ENCODE measurements at regions not wholly inside any gene's neighbourhood (a gene's known extent, or its start where the extent isn't known, plus 50 kb on each side); places are given as distances from the start of the nearest gene placed in this dataset.

GRCh38 chrX:42456176-42456700, 321.7 kb downstream of the PPP1R2C start:
- TF ChIP-seq CREB1 (IDR thresholded peaks at IDR 0.05; ENCODE audit: low read depth) (no peak), TAF1 (IDR thresholded peaks at IDR 0.05; ENCODE audit: low read depth) (no peak), REST (IDR thresholded peaks at IDR 0.05; ENCODE audit: low read depth) (no peak), YY1 (IDR thresholded peaks at IDR 0.05; ENCODE audit: low read depth) (no peak), EP300 (IDR thresholded peaks at IDR 0.05; ENCODE audit: borderline replicate concordance) (no peak), RAD21 (IDR thresholded peaks at IDR 0.05; ENCODE audit: low read depth) (no peak), MAX (IDR thresholded peaks at IDR 0.05) (no peak)

All from Ishikawa (cell line).